NCI-H2107 treated with DMSO at 0.1 percent for 48 hours (cell line): ENCODE measurements at regions not wholly inside any gene's neighbourhood (a gene's known extent, or its start where the extent isn't known, plus 50 kb on each side); places are given as distances from the start of the nearest gene placed in this dataset.

ENCODE experiments used
- DNase-seq: peaks from one replicate; lab custom pipeline; 2025; ENCODE audit not compliant: unreplicated experiment; lab: John Stamatoyannopoulos, UW

- DNase-seq: no peak
These were observed 427.2 kb downstream of the EPHA4 start for GRCh38 chr2:221144909-221145308.

GRCh38 chr2:221145396-221145795 lies 426.7 kb downstream of the EPHA4 start:
- DNase-seq: no peak

- DNase-seq: peak; percentile 18
These were observed 418.9 kb downstream of the EPHA4 start for GRCh38 chr2:221153226-221153625.

- no peak for DNase-seq
These were observed 417.9 kb downstream of the EPHA4 start for GRCh38 chr2:221154176-221154575.

GRCh38 chr2:221156062-221156734 lies 415.9 kb downstream of the EPHA4 start:
- DNase-seq: peak; percentile 84

- DNase-seq: no peak
These were observed 410.9 kb downstream of the EPHA4 start for GRCh38 chr2:221161186-221161585.

- DNase-seq: peak; percentile 81
These were observed 405.8 kb downstream of the EPHA4 start for GRCh38 chr2:221166292-221166691.

GRCh38 chr2:221167561-221167960 lies 404.5 kb downstream of the EPHA4 start:
- DNase-seq: no peak

- no peak for DNase-seq
These were observed 402.4 kb downstream of the EPHA4 start for GRCh38 chr2:221169724-221170123.

- no peak for DNase-seq
These were observed 401.6 kb downstream of the EPHA4 start for GRCh38 chr2:221170548-221170947.

- no peak for DNase-seq
These were observed 395.4 kb downstream of the EPHA4 start for GRCh38 chr2:221176667-221177066.

- no peak for DNase-seq
These were observed 394.0 kb downstream of the EPHA4 start for GRCh38 chr2:221178139-221178538.

- no peak for DNase-seq
These were observed 385.2 kb downstream of the EPHA4 start for GRCh38 chr2:221186873-221187272.

GRCh38 chr2:221189431-221190067 lies 382.6 kb downstream of the EPHA4 start:
- no peak for DNase-seq

GRCh38 chr2:221195829-221196228 lies 376.3 kb downstream of the EPHA4 start:
- DNase-seq: no peak

GRCh38 chr2:221197225-221197856 lies 374.8 kb downstream of the EPHA4 start:
- no peak for DNase-seq

- no peak for DNase-seq
These were observed 373.8 kb downstream of the EPHA4 start for GRCh38 chr2:221198309-221198708.

- DNase-seq: no peak
These were observed 371.8 kb downstream of the EPHA4 start for GRCh38 chr2:221200184-221200839.

- no peak for DNase-seq
These were observed 369.7 kb downstream of the EPHA4 start for GRCh38 chr2:221202431-221202830.

GRCh38 chr2:221203125-221203524 lies 369.0 kb downstream of the EPHA4 start:
- DNase-seq: peak; percentile 28

GRCh38 chr2:221203856-221204255 lies 368.2 kb downstream of the EPHA4 start:
- peak; percentile 68 for DNase-seq

GRCh38 chr2:221204699-221205098 lies 367.4 kb downstream of the EPHA4 start:
- DNase-seq: no peak
